IMR-90 (cell line): ENCODE measurements at regions not wholly inside any gene's neighbourhood (a gene's known extent, or its start where the extent isn't known, plus 50 kb on each side); places are given as distances from the start of the nearest gene placed in this dataset.
A peak's percentile ranks its signal among the peaks of the same experiment; 100 is the strongest.

ENCODE experiments used
- ATAC-seq: fragments of 200-7000 bp; cut with Tn5 transposase; 2 replicates; pipeline ENCODE4 v1.9.1; 2020; ENCODE audit warnings: low read depth, mild to moderate bottlenecking, moderate library complexity
- BruUV-seq: library from RNA; stranded (reverse); fragments of 400-500 nt; replicated peaks from 2 replicates; lab custom pipeline; 2021; lab: Mats Ljungman, UMichigan
- CTCF ChIA-PET: fragments of 300-600 bp; formaldehyde crosslinking; extraction: SDS; loops from one replicate; lab custom pipeline; 2021; ENCODE audit warnings: antibody characterized with exemption; lab: Yijun Ruan, JAX
- POLR2A ChIA-PET: fragments of 300-600 bp; sonication (Branson Sonifier 250); formaldehyde crosslinking; loops from one replicate; lab custom pipeline; 2022; ENCODE audit warnings: antibody characterized with exemption; ENCODE audit not compliant: unreplicated experiment; lab: Charles Lee
- DNase-seq: peaks from one replicate; pipeline ENCODE4 v3.0.0; 2013
- H2AFZ ChIP-seq: replicated peaks from 2 replicates; pipeline ENCODE3; 2013; ENCODE audit warnings: low read length, mild to moderate bottlenecking; ENCODE audit not compliant: poor library complexity
- H2AK5ac ChIP-seq: 2 replicates; pipeline ENCODE4 v1.6.1; 2013; ENCODE audit warnings: low read depth, low read length, inconsistent platforms
- H2AK9ac ChIP-seq: replicated peaks from 2 replicates; pipeline ENCODE3; 2013; ENCODE audit warnings: mild to moderate bottlenecking, low read depth, low read length, moderate library complexity; ENCODE audit not compliant: poor library complexity
- H2BK120ac ChIP-seq: 2 replicates; pipeline ENCODE4 v1.6.1; 2013; ENCODE audit warnings: low read depth, low read length, inconsistent platforms
- H2BK15ac ChIP-seq: 3 replicates; pipeline ENCODE4 v1.6.1; 2013; ENCODE audit warnings: low read depth, low read length, inconsistent platforms
- H2BK20ac ChIP-seq: 2 replicates; pipeline ENCODE4 v1.6.1; 2013; ENCODE audit warnings: low read depth, mild to moderate bottlenecking, inconsistent platforms, low read length, moderate library complexity
- H2BK5ac ChIP-seq: 2 replicates; pipeline ENCODE4 v1.6.1; 2013; ENCODE audit warnings: mild to moderate bottlenecking, low read depth, low read length, inconsistent platforms; ENCODE audit not compliant: poor library complexity, severe bottlenecking
- H3K14ac ChIP-seq: replicated peaks from 2 replicates; pipeline ENCODE4 v1.6.1; 2013; ENCODE audit warnings: low read depth, low read length, inconsistent platforms
- H3K18ac ChIP-seq: 2 replicates; pipeline ENCODE4 v1.6.1; 2013; ENCODE audit warnings: low read depth, low read length, control low read depth
- H3K23ac ChIP-seq: 2 replicates; pipeline ENCODE4 v1.6.1; 2013; ENCODE audit warnings: low read depth, low read length, inconsistent platforms
- H3K27ac ChIP-seq: 2 replicates; pipeline ENCODE4 v1.5.1; 2013; ENCODE audit warnings: mild to moderate bottlenecking, control low read depth, low read length; ENCODE audit not compliant: insufficient read depth
- H3K27me3 ChIP-seq: 2 replicates; pipeline ENCODE4 v1.6.1; 2013; ENCODE audit warnings: low read length; ENCODE audit not compliant: control insufficient read depth, insufficient read depth
- H3K36me3 ChIP-seq: 2 replicates; pipeline ENCODE4 v1.6.1; 2013; ENCODE audit warnings: low read length, mixed read lengths; ENCODE audit not compliant: control insufficient read depth, insufficient read depth
- H3K4ac ChIP-seq: 2 replicates; pipeline ENCODE4 v1.6.1; 2013; ENCODE audit warnings: low read depth, low read length, inconsistent platforms
- H3K4me1 ChIP-seq: 2 replicates; pipeline ENCODE4 v1.6.1; 2013; ENCODE audit warnings: low read length, mixed read lengths; ENCODE audit not compliant: control insufficient read depth, insufficient read depth
- H3K4me2 ChIP-seq: 2 replicates; pipeline ENCODE4 v1.6.1; 2013; ENCODE audit warnings: low read depth, mild to moderate bottlenecking, control low read depth, low read length, moderate library complexity
- H3K4me3 ChIP-seq: 2 replicates; pipeline ENCODE4 v1.5.1; 2013; ENCODE audit warnings: low read depth, mild to moderate bottlenecking, control low read depth, low read length, moderate library complexity; ENCODE audit not compliant: insufficient read depth
- H3K56ac ChIP-seq: 2 replicates; pipeline ENCODE4 v1.6.1; 2013; ENCODE audit warnings: low read length, inconsistent platforms; ENCODE audit not compliant: insufficient read depth; ENCODE audit errors: extremely low read depth
- H3K79me1 ChIP-seq, 2 experiments: 2 replicates each; pipeline ENCODE4 v1.6.1; 2013; ENCODE audit warnings: low read length in 2 of 2, inconsistent platforms in 1 of 2, low read depth in 1 of 2
- H3K9ac ChIP-seq: 2 replicates; pipeline ENCODE4 v1.6.1; 2013; ENCODE audit warnings: low read depth, low read length, control low read depth
- H3K9me1 ChIP-seq: 2 replicates; pipeline ENCODE4 v1.6.1; 2013; ENCODE audit warnings: low read length, inconsistent platforms; ENCODE audit not compliant: insufficient read depth
- H3K9me3 ChIP-seq: 2 replicates; pipeline ENCODE4 v1.6.1; 2013; ENCODE audit warnings: low read length; ENCODE audit not compliant: control insufficient read depth, insufficient read depth
- H4K20me1 ChIP-seq: 2 replicates; pipeline ENCODE4 v1.6.1; 2013; ENCODE audit warnings: low read length, inconsistent platforms; ENCODE audit not compliant: insufficient read depth
- H4K5ac ChIP-seq: 2 replicates; pipeline ENCODE4 v1.6.1; 2013; ENCODE audit warnings: mild to moderate bottlenecking, low read depth, low read length, control low read depth
- H4K8ac ChIP-seq, 2 experiments: 2 replicates each; pipeline ENCODE4 v1.6.1; 2013; ENCODE audit warnings: low read depth in 2 of 2, low read length in 2 of 2, control low read depth in 1 of 2, inconsistent platforms in 1 of 2
- H4K91ac ChIP-seq: 2 replicates; pipeline ENCODE4 v1.6.1; 2013; ENCODE audit warnings: low read depth, low read length, inconsistent platforms; ENCODE audit not compliant: insufficient read depth
- CEBPB ChIP-seq: IDR thresholded peaks from 2 replicates; pipeline ENCODE4 v1.6.1; 2012; ENCODE audit warnings: low read depth, low read length, improper control_type of control experiment
- CHD1 ChIP-seq: IDR thresholded peaks from 2 replicates; pipeline ENCODE4 v1.6.1; 2012; ENCODE audit warnings: low read depth, low read length, improper control_type of control experiment
- CTCF ChIP-seq: conservative IDR thresholded peaks from 2 replicates; pipeline ENCODE4 v1.5.1; 2012; ENCODE audit warnings: mild to moderate bottlenecking, low read depth, low read length, improper control_type of control experiment
- ELK1 ChIP-seq: fragments of 150-350 bp; IDR thresholded peaks from 2 replicates; pipeline ENCODE4 v1.6.1; 2016; ENCODE audit warnings: low read depth, mild to moderate bottlenecking, low read length, moderate library complexity, borderline replicate concordance
- NFE2L2 ChIP-seq: fragments of 150-350 bp; IDR thresholded peaks from 2 replicates; pipeline ENCODE4 v1.6.1; 2016; ENCODE audit warnings: low read depth, mild to moderate bottlenecking, low read length
- POLR2A ChIP-seq: IDR thresholded peaks from 2 replicates; pipeline ENCODE4 v1.6.1; 2012; ENCODE audit warnings: mild to moderate bottlenecking, low read depth, low read length
- USF2 ChIP-seq: fragments of 150-350 bp; IDR thresholded peaks from 2 replicates; pipeline ENCODE4 v1.6.1; 2017; ENCODE audit warnings: mild to moderate bottlenecking, antibody characterized with exemption, low read length, low read depth
- WGBS, 2 experiments: methylation state at CpG; one replicate each; pipeline versions ENCODE4 v1.1.5 to v1.1.7; 2013; ENCODE audit warnings: missing lambda C conversion rate in 2 of 2; ENCODE audit not compliant: insufficient read length in 1 of 2; ENCODE audit errors: extremely low coverage in 2 of 2; 5-methylcytosine and 5-hydroxymethylcytosine counted together
- dilution Hi-C: fragments of 300-500 bp; cut with HindIII; formaldehyde crosslinking; loops from one replicate; pipeline ENCODE4 v1.14.3; 2018; ENCODE audit warnings: low sequenced_read_pairs; ENCODE audit not compliant: unreplicated experiment
- in situ Hi-C: fragments of 300-500 bp; cut with MboI; formaldehyde crosslinking; loops from 3 replicates; pipeline ENCODE4 v1.14.3; 2019; ENCODE audit warnings: low sequenced_read_pairs, inconsistent platforms, mixed read lengths
- intact Hi-C: fragments of 100-400 bp; cut with micrococcal nuclease; formaldehyde crosslinking; loops from 2 replicates; pipeline ENCODE4 v1.10.0; 2022

- WGBS, 2 experiments = 0% methylated on average over 1 of the region's 3 CpGs; no CpG with 5 or more reads in 1 of the 2 experiments
- no peak overlapping the region for H3K14ac ChIP-seq
- H2AFZ ChIP-seq = no peak overlapping the region
- H3K18ac ChIP-seq = no peak overlapping the region
- H3K4me3 ChIP-seq = no peak overlapping the region
- H2BK15ac ChIP-seq = no peak overlapping the region
- H3K9ac ChIP-seq = no peak overlapping the region
- ChIA-PET CTCF (no interaction called here), POLR2A (no interaction called here)
- H4K91ac ChIP-seq = no peak overlapping the region
- peak; percentile 16 for DNase-seq
- H4K20me1 ChIP-seq = no peaks in the 10 kb centered on the region
- no peaks in the 10 kb centered on the region for H3K9me3 ChIP-seq
- no peaks in the 10 kb centered on the region for H3K79me1 ChIP-seq
- no peak overlapping the region for H3K56ac ChIP-seq
- no peak overlapping the region for H3K27ac ChIP-seq
- no peak overlapping the region for H2BK20ac ChIP-seq
- no peak for TF ChIP-seq NFE2L2
- TF ChIP-seq CEBPB = no peak
- TF ChIP-seq USF2 = no peak
- TF ChIP-seq CTCF = no peak
- TF ChIP-seq POLR2A = no peak
- no peak for TF ChIP-seq ELK1
- no peak for TF ChIP-seq CHD1
- H3K9me1 ChIP-seq = no peaks in the 10 kb centered on the region
- H3K4me2 ChIP-seq = no peak overlapping the region
- no peak overlapping the region for H2AK5ac ChIP-seq
- no peak overlapping the region for H2AK9ac ChIP-seq
- H3K27me3 ChIP-seq = no peaks in the 10 kb centered on the region
- no peaks in the 10 kb centered on the region for H3K36me3 ChIP-seq
- no peak overlapping the region for H3K4ac ChIP-seq
- H4K5ac ChIP-seq = no peak overlapping the region
- H2BK5ac ChIP-seq = no peak overlapping the region
- no peak overlapping the region for H3K23ac ChIP-seq
- no TSS peak for BruUV-seq
- no peaks in the 10 kb centered on the region for H3K4me1 ChIP-seq
- no peak overlapping the region for H2BK120ac ChIP-seq
- intact Hi-C loops (no loop called here), dilution Hi-C loops (no loop called here), in situ Hi-C loops (no loop called here)
- ATAC-seq = peak; percentile 56
- H4K8ac ChIP-seq = no peak overlapping the region
Observed at GRCh38 chr18:75574187-75574586, 146.7 kb upstream of the SMIM21 start.
